Nephron (organoid): ENCODE measurements at regions not wholly inside any gene's neighbourhood (a gene's known extent, or its start where the extent isn't known, plus 50 kb on each side); places are given as distances from the start of the nearest gene placed in this dataset.

Experiments
- H3K27ac Mint-ChIP-seq, 3 experiments: 2 replicates each; pipeline ENCODE4 v1.8.0; 2020; ENCODE audit warnings: mixed read lengths in 3 of 3, mild to moderate bottlenecking in 2 of 3, moderate library complexity in 1 of 3
- H3K27me3 Mint-ChIP-seq: 2 replicates; pipeline ENCODE4 v1.8.0; 2021; ENCODE audit warnings: low read depth, mild to moderate bottlenecking, moderate library complexity, mixed read lengths
- H3K36me3 Mint-ChIP-seq: 2 replicates; pipeline ENCODE4 v1.8.0; 2020; ENCODE audit warnings: low read depth, mixed read lengths
- H3K4me1 Mint-ChIP-seq: 2 replicates; pipeline ENCODE4 v1.8.0; 2020; ENCODE audit warnings: mixed read lengths
- H3K4me3 Mint-ChIP-seq, 3 experiments: 2 replicates each; pipeline ENCODE4 v1.8.0; 2020; ENCODE audit warnings: mild to moderate bottlenecking in 3 of 3, mixed read lengths in 3 of 3, moderate library complexity in 2 of 3
- H3K9me3 Mint-ChIP-seq: 2 replicates; pipeline ENCODE4 v1.8.0; 2020; ENCODE audit warnings: mixed read lengths
- TF ChIP-seq, protein P1 (sequence below), 3 experiments: fragments of 200-600 bp; sonication (generic); IDR thresholded peaks; one replicate each; pipeline ENCODE4 v1.5.0; 2021; ENCODE audit warnings: antibody characterized with exemption in 3 of 3; ENCODE audit not compliant: unreplicated experiment in 3 of 3

DNA sequence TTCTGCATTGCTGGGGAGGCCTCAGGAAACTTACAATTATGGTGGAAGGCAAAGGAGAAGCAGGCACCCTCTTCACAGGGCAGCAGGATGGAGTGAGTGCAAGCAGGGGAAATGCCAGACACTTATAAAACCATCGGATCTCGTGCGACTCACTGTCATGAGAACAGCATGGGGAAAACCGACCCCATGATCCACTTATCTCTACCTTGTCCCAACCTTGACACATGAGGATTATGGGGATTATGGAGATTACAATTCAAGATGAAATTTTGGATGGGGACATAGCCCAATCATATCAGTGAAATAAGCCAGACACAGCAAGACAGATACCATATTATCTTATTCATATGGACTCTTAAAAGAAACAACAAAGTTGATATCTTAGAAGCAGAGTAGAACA is 134.9 kb downstream of the C4orf33 start:
- TF ChIP-seq, protein P1, sequence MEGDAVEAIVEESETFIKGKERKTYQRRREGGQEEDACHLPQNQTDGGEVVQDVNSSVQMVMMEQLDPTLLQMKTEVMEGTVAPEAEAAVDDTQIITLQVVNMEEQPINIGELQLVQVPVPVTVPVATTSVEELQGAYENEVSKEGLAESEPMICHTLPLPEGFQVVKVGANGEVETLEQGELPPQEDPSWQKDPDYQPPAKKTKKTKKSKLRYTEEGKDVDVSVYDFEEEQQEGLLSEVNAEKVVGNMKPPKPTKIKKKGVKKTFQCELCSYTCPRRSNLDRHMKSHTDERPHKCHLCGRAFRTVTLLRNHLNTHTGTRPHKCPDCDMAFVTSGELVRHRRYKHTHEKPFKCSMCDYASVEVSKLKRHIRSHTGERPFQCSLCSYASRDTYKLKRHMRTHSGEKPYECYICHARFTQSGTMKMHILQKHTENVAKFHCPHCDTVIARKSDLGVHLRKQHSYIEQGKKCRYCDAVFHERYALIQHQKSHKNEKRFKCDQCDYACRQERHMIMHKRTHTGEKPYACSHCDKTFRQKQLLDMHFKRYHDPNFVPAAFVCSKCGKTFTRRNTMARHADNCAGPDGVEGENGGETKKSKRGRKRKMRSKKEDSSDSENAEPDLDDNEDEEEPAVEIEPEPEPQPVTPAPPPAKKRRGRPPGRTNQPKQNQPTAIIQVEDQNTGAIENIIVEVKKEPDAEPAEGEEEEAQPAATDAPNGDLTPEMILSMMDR (IDR thresholded peaks at IDR 0.05; ENCODE audit: unreplicated experiment in 3 of 3): no peak
- Mint-ChIP-seq H3K4me1 (peaks cover 14% of the 10 kb centered on the region), H3K36me3 (no peaks in the 10 kb centered on the region)

DNA sequence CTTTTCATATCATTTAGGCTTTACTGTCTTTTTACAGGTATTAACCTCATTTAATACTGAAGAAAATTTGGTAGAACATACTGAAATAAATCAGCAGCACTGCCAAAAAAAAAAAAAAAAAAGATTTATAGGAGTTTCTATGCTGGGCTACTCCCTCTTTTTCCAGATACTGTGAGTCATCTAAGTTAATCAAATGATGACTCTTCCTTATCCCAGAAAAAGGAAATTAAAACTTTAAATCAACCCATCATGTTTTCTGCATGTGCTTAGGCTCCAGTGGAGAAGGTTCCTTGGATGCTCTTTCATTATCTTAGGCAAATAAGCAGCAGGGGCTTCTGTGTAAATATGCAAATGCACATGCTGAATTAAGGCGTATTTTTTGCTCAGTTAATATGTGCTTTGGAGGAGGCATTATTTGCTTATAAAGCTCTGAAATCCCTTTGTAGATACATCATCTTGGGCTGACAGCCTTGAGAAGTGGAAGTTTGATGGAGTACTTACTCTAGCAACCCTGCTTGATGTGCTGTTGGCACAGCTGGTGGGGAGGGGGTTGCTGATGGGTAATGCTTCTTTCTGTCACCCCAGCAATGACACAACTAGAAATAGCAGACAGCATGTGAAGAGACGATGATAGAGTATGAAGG is 136.1 kb downstream of the C4orf33 start:
- TF ChIP-seq, protein P1 (IDR thresholded peaks at IDR 0.05; ENCODE audit: unreplicated experiment in 3 of 3): no peak
- Mint-ChIP-seq H3K9me3 (no peaks in the 10 kb centered on the region), H3K36me3 (no peaks in the 10 kb centered on the region), H3K27me3 (no peaks in the 10 kb centered on the region), H3K4me1 (peaks cover 14% of the 10 kb centered on the region), H3K27ac (peak overlapping the region in 2 of 3 experiments; percentile 31 to 66), H3K4me3 (no peak overlapping the region)

More for the DNA sequence above, 134.9 kb downstream of the C4orf33 start:
- no peaks in the 10 kb centered on the region for H3K9me3 Mint-ChIP-seq
- no peaks in the 10 kb centered on the region for H3K27me3 Mint-ChIP-seq
- H3K4me3 Mint-ChIP-seq: no peak overlapping the region
- H3K27ac Mint-ChIP-seq: no peak overlapping the region

DNA sequence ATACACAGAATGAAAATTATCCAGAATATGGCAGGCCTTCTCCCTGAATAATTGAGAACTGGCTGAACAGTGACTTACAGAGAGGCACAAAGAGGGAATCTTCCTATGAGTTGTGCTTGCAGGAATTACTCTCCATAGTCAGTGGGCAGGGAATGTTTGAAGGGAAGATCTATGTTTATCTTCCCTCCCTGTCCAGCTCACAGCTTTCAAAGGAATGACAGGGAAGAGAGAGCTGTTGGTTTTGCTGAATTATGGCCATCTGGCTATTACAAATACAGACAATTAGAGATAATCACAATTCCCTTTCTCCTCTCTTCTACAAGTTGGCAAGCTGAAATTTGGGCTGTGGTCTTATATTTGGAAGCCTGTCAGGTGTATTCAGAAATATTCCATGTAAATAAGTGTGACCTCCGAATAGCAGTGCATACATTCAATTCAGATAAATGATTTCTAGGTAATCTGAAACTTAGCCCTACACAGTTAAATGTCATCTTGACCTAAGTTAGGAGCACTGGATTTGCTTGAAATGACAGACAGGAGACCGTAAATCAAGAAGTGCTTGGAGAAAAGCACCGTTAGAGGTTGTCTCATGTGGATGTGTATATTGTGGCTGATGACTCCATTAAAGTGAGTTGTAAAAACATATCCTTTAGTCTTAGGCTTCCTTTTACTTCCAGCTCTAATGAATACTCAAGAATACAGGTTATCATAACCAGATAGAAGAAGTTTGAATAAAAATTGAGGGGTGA is 136.8 kb downstream of the C4orf33 start:
- H3K27ac Mint-ChIP-seq: peak overlapping the region; percentile 1 to 66 (median 31)
- H3K27me3 Mint-ChIP-seq: no peaks in the 10 kb centered on the region
- H3K36me3 Mint-ChIP-seq: no peaks in the 10 kb centered on the region
- TF ChIP-seq, protein P1 (IDR thresholded peaks at IDR 0.05; ENCODE audit: unreplicated experiment in 3 of 3): no peak
- H3K4me1 Mint-ChIP-seq: peaks cover 14% of the 10 kb centered on the region
- H3K9me3 Mint-ChIP-seq: no peaks in the 10 kb centered on the region
- H3K4me3 Mint-ChIP-seq: no peak overlapping the region

DNA sequence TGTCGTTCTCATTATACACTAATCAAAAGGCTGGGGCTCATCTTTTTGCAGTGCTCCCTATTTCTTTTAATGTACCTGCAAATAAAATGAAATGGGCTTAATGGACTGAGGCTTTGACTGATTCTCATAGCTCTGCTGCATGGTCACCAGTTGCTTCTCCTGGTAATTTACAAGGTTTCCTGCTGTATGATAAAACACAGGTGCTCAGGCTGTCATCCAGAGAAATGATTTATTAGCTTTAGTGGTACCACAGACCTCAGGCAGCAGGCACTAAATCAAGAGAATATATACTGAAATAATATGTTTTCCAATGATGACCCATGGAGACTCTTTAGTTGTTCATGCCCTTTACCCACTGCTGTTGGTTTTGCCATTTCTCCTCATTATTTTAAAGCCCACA is 137.7 kb downstream of the C4orf33 start:
- no peaks in the 10 kb centered on the region for H3K36me3 Mint-ChIP-seq
- TF ChIP-seq, protein P1 (IDR thresholded peaks at IDR 0.05; ENCODE audit: unreplicated experiment in 3 of 3): no peak
- no peaks in the 10 kb centered on the region for H3K9me3 Mint-ChIP-seq
- H3K4me1 Mint-ChIP-seq: peaks cover 14% of the 10 kb centered on the region
- H3K27ac Mint-ChIP-seq: no peak overlapping the region
- no peaks in the 10 kb centered on the region for H3K27me3 Mint-ChIP-seq
- no peak overlapping the region for H3K4me3 Mint-ChIP-seq

DNA sequence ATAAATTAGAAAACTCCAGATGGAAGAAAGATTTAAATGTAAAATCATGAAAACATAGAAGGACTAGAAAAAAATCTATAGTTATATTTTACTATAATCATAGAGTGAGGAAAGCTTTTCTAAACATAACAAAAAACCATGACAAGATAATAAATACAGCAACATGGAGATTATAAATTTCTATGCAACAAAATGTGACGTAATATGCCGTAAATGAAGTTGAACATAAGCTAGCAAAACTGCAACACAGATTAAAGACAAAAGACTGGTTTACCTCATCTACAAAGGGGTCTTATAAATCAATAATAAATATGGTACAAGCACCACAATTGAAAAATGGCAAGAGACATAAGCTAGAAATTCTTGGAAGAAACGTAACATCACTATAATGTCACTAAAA is 140.4 kb downstream of the C4orf33 start:
- no peaks in the 10 kb centered on the region for H3K27me3 Mint-ChIP-seq

More for the DNA sequence above, 140.4 kb downstream of the C4orf33 start:
- Mint-ChIP-seq H3K36me3 (no peaks in the 10 kb centered on the region), H3K4me1 (peaks cover 27% of the 10 kb centered on the region), H3K9me3 (no peaks in the 10 kb centered on the region), H3K27ac (no peak overlapping the region), H3K4me3 (no peak overlapping the region)
- TF ChIP-seq, protein P1 (IDR thresholded peaks at IDR 0.05; ENCODE audit: unreplicated experiment in 3 of 3): no peak
